H1 (cell line): ENCODE measurements at regions not wholly inside any gene's neighbourhood (a gene's known extent, or its start where the extent isn't known, plus 50 kb on each side); places are given as distances from the start of the nearest gene placed in this dataset.

Source experiments
- CTCF ChIA-PET: fragments of 300-600 bp; sonication (Branson Sonifier 250); formaldehyde crosslinking; loops from one replicate; lab custom pipeline; 2021; ENCODE audit not compliant: partially characterized antibody; lab: Charles Lee
- POLR2A ChIA-PET: fragments of 300-600 bp; sonication (Branson Sonifier 250); formaldehyde crosslinking; loops from one replicate; lab custom pipeline; 2021; ENCODE audit warnings: inconsistent platforms; ENCODE audit not compliant: partially characterized antibody; lab: Charles Lee
- DNase-seq, 2 experiments: peaks; one replicate each; pipeline versions ENCODE4 v3.0.0 to v3.0.0-alpha.2; 2010 to 2022; ENCODE audit warnings: low spot score in 2 of 2, low read depth in 1 of 2, mixed read lengths in 1 of 2
- FAIRE-seq: peaks from 2 replicates; lab custom pipeline; 2011; peaks lifted over from hg19 to GRCh38; lab: Jason Lieb, UNC
- H2AFZ ChIP-seq: 2 replicates; pipeline ENCODE4 v1.8.1; 2012; ENCODE audit warnings: low read length, inconsistent platforms
- H2AK5ac ChIP-seq: 2 replicates; pipeline ENCODE4 v1.6.1; 2013; ENCODE audit warnings: low read depth, low read length
- H2BK120ac ChIP-seq: replicated peaks from 2 replicates; pipeline ENCODE3; 2013; ENCODE audit warnings: low read depth, low read length, inconsistent platforms
- H2BK12ac ChIP-seq: 2 replicates; pipeline ENCODE4 v1.6.1; 2013; ENCODE audit warnings: low read depth, low read length
- H2BK15ac ChIP-seq: 2 replicates; pipeline ENCODE4 v1.6.1; 2013; ENCODE audit warnings: low read length
- H2BK20ac ChIP-seq: 2 replicates; pipeline ENCODE4 v1.6.1; 2013; ENCODE audit warnings: low read length
- H2BK5ac ChIP-seq: 2 replicates; pipeline ENCODE4 v1.6.1; 2013; ENCODE audit warnings: low read depth, low read length
- H3K14ac ChIP-seq: 2 replicates; pipeline ENCODE4 v1.6.1; 2013; ENCODE audit warnings: inconsistent platforms; ENCODE audit not compliant: insufficient read length
- H3K18ac ChIP-seq: 2 replicates; pipeline ENCODE4 v1.6.1; 2013; ENCODE audit warnings: low read length; ENCODE audit errors: extremely low read depth
- H3K23ac ChIP-seq: 2 replicates; pipeline ENCODE4 v1.6.1; 2013; ENCODE audit warnings: inconsistent platforms; ENCODE audit not compliant: insufficient read length
- H3K23me2 ChIP-seq: 2 replicates; pipeline ENCODE4 v1.6.1; 2013; ENCODE audit warnings: low read depth, low read length
- H3K27ac ChIP-seq: 2 replicates; pipeline ENCODE4 v1.6.1; 2011; ENCODE audit warnings: low read depth, low read length, inconsistent platforms
- H3K27me3 ChIP-seq, 4 experiments: replicated peaks in 1 of 4; 1 replicate in 1 of 4; 2 replicates in 3 of 4; pipeline versions ENCODE4 v1.6.1 to v1.8.1; 2011 to 2013; ENCODE audit warnings: low read length in 3 of 4, mild to moderate bottlenecking in 3 of 4, inconsistent platforms in 2 of 4, mixed read lengths in 2 of 4, moderate library complexity in 1 of 4; ENCODE audit not compliant: control insufficient read depth in 3 of 4, insufficient read depth in 3 of 4; ENCODE audit errors: extremely low read depth in 1 of 4
- H3K36me3 ChIP-seq, 4 experiments: 2 replicates each; pipeline versions ENCODE4 v1.6.1 to v1.8.1; 2011 to 2013; ENCODE audit warnings: mild to moderate bottlenecking in 4 of 4, low read length in 3 of 4, moderate library complexity in 2 of 4, control low read depth in 1 of 4, inconsistent platforms in 1 of 4; ENCODE audit not compliant: insufficient read depth in 4 of 4, control insufficient read depth in 2 of 4
- H3K4ac ChIP-seq: replicated peaks from 2 replicates; pipeline ENCODE3; 2013; ENCODE audit warnings: low read length, low read depth, mixed read lengths, inconsistent platforms; ENCODE audit not compliant: insufficient read length
- H3K4me1 ChIP-seq, 4 experiments: replicated peaks in 1 of 4; 1 replicate in 1 of 4; 2 replicates in 3 of 4; pipeline versions ENCODE4 v1.6.1 to v1.8.1; 2011 to 2013; ENCODE audit warnings: low read length in 3 of 4, inconsistent platforms in 2 of 4, mixed read lengths in 1 of 4; ENCODE audit not compliant: insufficient read depth in 4 of 4, control insufficient read depth in 3 of 4
- H3K4me2 ChIP-seq, 2 experiments: 2 replicates each; pipeline versions ENCODE4 v1.6.1 to v1.8.1; 2011 to 2013; ENCODE audit warnings: low read depth in 2 of 2, low read length in 2 of 2, control low read depth in 1 of 2, inconsistent platforms in 1 of 2, mild to moderate bottlenecking in 1 of 2; ENCODE audit not compliant: insufficient read depth in 1 of 2
- H3K4me3 ChIP-seq, 4 experiments: fragments of 200-600, 300-600 bp in 1 of 4; sonication (generic), shearing (Covaris generic), sonication (Bioruptor Twin) in 1 of 4; 2 replicates each; pipeline versions ENCODE4 v1.5.1 to v1.8.1; 2011 to 2016; ENCODE audit warnings: low read length in 4 of 4, low read depth in 3 of 4, control low read depth in 2 of 4, inconsistent platforms in 2 of 4, mild to moderate bottlenecking in 2 of 4, mixed read lengths in 1 of 4, moderate library complexity in 1 of 4; ENCODE audit not compliant: insufficient read depth in 2 of 4; ENCODE audit errors: extremely low read depth in 1 of 4
- H3K56ac ChIP-seq: replicated peaks from 2 replicates; pipeline ENCODE3; 2013; ENCODE audit warnings: low read depth, mild to moderate bottlenecking, mixed read lengths, low read length, inconsistent platforms; ENCODE audit not compliant: insufficient read length
- H3K79me1 ChIP-seq: 2 replicates; pipeline ENCODE4 v1.6.1; 2013; ENCODE audit warnings: low read depth, low read length, control low read depth
- H3K79me2 ChIP-seq, 2 experiments: 2 replicates each; pipeline versions ENCODE4 v1.6.1 to v1.8.1; 2012 to 2013; ENCODE audit warnings: low read length in 2 of 2, mild to moderate bottlenecking in 2 of 2, inconsistent platforms in 1 of 2; ENCODE audit not compliant: insufficient read depth in 2 of 2, control insufficient read depth in 1 of 2
- H3K9ac ChIP-seq, 4 experiments: replicated peaks in 1 of 4; 1 replicate in 1 of 4; 2 replicates in 3 of 4; pipeline versions ENCODE4 v1.6.1 to v1.8.1; 2011 to 2013; ENCODE audit warnings: low read depth in 3 of 4, low read length in 3 of 4, control low read depth in 2 of 4, mild to moderate bottlenecking in 2 of 4, moderate library complexity in 2 of 4, inconsistent platforms in 1 of 4; ENCODE audit errors: extremely low read depth in 1 of 4
- H3K9me3 ChIP-seq, 2 experiments: 2 replicates each; pipeline versions ENCODE4 v1.6.1 to v1.8.1; 2012 to 2013; ENCODE audit warnings: mild to moderate bottlenecking in 2 of 2, moderate library complexity in 2 of 2, control low read depth in 1 of 2, inconsistent platforms in 1 of 2, low read depth in 1 of 2, low read length in 1 of 2, mixed read lengths in 1 of 2; ENCODE audit not compliant: insufficient read depth in 2 of 2
- H4K20me1 ChIP-seq, 2 experiments: replicated peaks in 1 of 2; 2 replicates each; pipeline versions ENCODE3 to v1.8.1; 2011 to 2013; ENCODE audit warnings: inconsistent platforms in 2 of 2, low read length in 2 of 2, mild to moderate bottlenecking in 1 of 2; ENCODE audit not compliant: insufficient read depth in 2 of 2, control insufficient read depth in 1 of 2
- H4K5ac ChIP-seq: 2 replicates; pipeline ENCODE4 v1.6.1; 2013; ENCODE audit warnings: low read length, low read depth, mixed read lengths, inconsistent platforms; ENCODE audit not compliant: insufficient read length
- H4K8ac ChIP-seq: 2 replicates; pipeline ENCODE4 v1.8.0; 2013; ENCODE audit warnings: mild to moderate bottlenecking, moderate library complexity, low read length, inconsistent platforms; ENCODE audit not compliant: insufficient read depth; ENCODE audit errors: extremely low read depth
- H4K91ac ChIP-seq: replicated peaks from 2 replicates; pipeline ENCODE3; 2013; ENCODE audit warnings: low read length, mixed read lengths, inconsistent platforms; ENCODE audit not compliant: insufficient read length
- BCL11A ChIP-seq, 2 experiments: IDR thresholded peaks; one replicate each; pipeline ENCODE4 v1.6.1; 2011; ENCODE audit warnings: low read depth in 2 of 2, low read length in 2 of 2, mild to moderate bottlenecking in 2 of 2
- CHD1 ChIP-seq: IDR thresholded peaks from 2 replicates; pipeline ENCODE4 v1.6.1; 2012; ENCODE audit warnings: low read depth, low read length, improper control_type of control experiment
- CHD2 ChIP-seq: IDR thresholded peaks from 2 replicates; pipeline ENCODE4 v1.6.1; 2012; ENCODE audit warnings: low read length, improper control_type of control experiment
- GTF2F1 ChIP-seq: IDR thresholded peaks from 2 replicates; pipeline ENCODE4 v1.6.1; 2012; ENCODE audit warnings: low read depth, low read length, improper control_type of control experiment, borderline replicate concordance
- HDAC2 ChIP-seq, 2 experiments: fragments of 300-600 bp in 1 of 2; sonication (generic) in 1 of 2; IDR thresholded peaks; 2 replicates each; pipeline ENCODE4 v1.6.1; 2011 to 2012; ENCODE audit warnings: low read depth in 2 of 2, low read length in 2 of 2, mild to moderate bottlenecking in 2 of 2, moderate library complexity in 2 of 2, borderline replicate concordance in 1 of 2, inconsistent platforms in 1 of 2
- KDM1A ChIP-seq: fragments of 200-600, 300-600 bp; sonication (generic); IDR thresholded peaks from 2 replicates; pipeline ENCODE4 v1.7.1; 2016; ENCODE audit warnings: mild to moderate bottlenecking, low read length, borderline replicate concordance
- KDM4A ChIP-seq: IDR thresholded peaks from one replicate; pipeline ENCODE4 v1.7.1; 2012; ENCODE audit warnings: low read depth, mild to moderate bottlenecking, moderate library complexity, low read length, inconsistent platforms; ENCODE audit not compliant: severe bottlenecking
- PHF8 ChIP-seq: fragments of 200-600 bp; sonication (generic); conservative IDR thresholded peaks from 2 replicates; pipeline ENCODE4 v1.7.1; 2012; ENCODE audit warnings: low read depth, mild to moderate bottlenecking, inconsistent platforms, low read length, moderate library complexity
- RFX5 ChIP-seq: IDR thresholded peaks from 2 replicates; pipeline ENCODE4 v1.6.1; 2011; ENCODE audit warnings: low read depth, low read length, improper control_type of control experiment, borderline replicate concordance
- SIRT6 ChIP-seq: IDR thresholded peaks from one replicate; pipeline ENCODE4 v1.7.1; 2012; ENCODE audit warnings: low read length, inconsistent platforms
- SP4 ChIP-seq: IDR thresholded peaks from 2 replicates; pipeline ENCODE4 v1.6.1; 2012; ENCODE audit warnings: low read length, inconsistent platforms
- WGBS, 2 experiments: shearing (Covaris generic) in 1 of 2; methylation state at CpG; one replicate each; pipeline versions ENCODE4 v1.1.6 to v1.1.7; 2013 to 2015; ENCODE audit warnings: low lambda C conversion rate in 2 of 2, mixed read lengths in 2 of 2, inconsistent platforms in 1 of 2, low coverage in 1 of 2, missing lambda C conversion rate in 1 of 2; ENCODE audit not compliant: insufficient replicate concordance in 2 of 2, insufficient coverage in 1 of 2, insufficient read length in 1 of 2; ENCODE audit errors: extremely low coverage in 1 of 2, missing lambda C conversion rate in 1 of 2; 5-methylcytosine and 5-hydroxymethylcytosine counted together
- TF ChIP-seq, protein P1 (sequence below): IDR thresholded peaks from 2 replicates; pipeline ENCODE4 v1.6.1; 2012; ENCODE audit warnings: inconsistent platforms

- 95% methylated on average over 6 of the region's 6 CpGs; no CpG with 5 or more reads in 1 of the 2 experiments for WGBS, 2 experiments
- FAIRE-seq (no peak), DNase-seq (no peak)
- H4K91ac ChIP-seq: no peak overlapping the region
- H3K14ac ChIP-seq: no peak overlapping the region
- no peaks in the 10 kb centered on the region for H3K27me3 ChIP-seq
- no peak overlapping the region for H3K23ac ChIP-seq
- H3K79me1 ChIP-seq: no peaks in the 10 kb centered on the region
- H2BK20ac ChIP-seq: no peak overlapping the region
- H2BK5ac ChIP-seq: no peak overlapping the region
- no peak overlapping the region for H4K5ac ChIP-seq
- H2BK15ac ChIP-seq: no peak overlapping the region
- no peak overlapping the region for H3K9ac ChIP-seq
- H3K4me2 ChIP-seq: no peak overlapping the region
- no peak overlapping the region for H3K4me3 ChIP-seq
- H4K8ac ChIP-seq: no peak overlapping the region
- no peaks in the 10 kb centered on the region for H3K23me2 ChIP-seq
- no peaks in the 10 kb centered on the region for H3K9me3 ChIP-seq
- H3K36me3 ChIP-seq: no peaks in the 10 kb centered on the region
- H3K4me1 ChIP-seq: no peaks in the 10 kb centered on the region
- no peak overlapping the region for H3K27ac ChIP-seq
- H2BK12ac ChIP-seq: no peak overlapping the region
- ChIA-PET POLR2A (no interaction called here), CTCF (no interaction called here)
- no peak overlapping the region for H3K18ac ChIP-seq
- 0 out of 2 replicates have a peak overlapping the region, but pooled peaks have one; percentile 75 for H2AFZ ChIP-seq
- H2BK120ac ChIP-seq: no peak overlapping the region
- no peak overlapping the region for H2AK5ac ChIP-seq
- TF ChIP-seq HDAC2 (IDR thresholded peaks at IDR 0.05; ENCODE audit: borderline replicate concordance in 1 of 2, low read depth in 2 of 2, low read length in 2 of 2) (no peak), GTF2F1 (no peak), RFX5 (no peak), SIRT6 (no peak), CHD2 (no peak), BCL11A (IDR thresholded peaks at IDR 0.05; ENCODE audit: low read depth in 2 of 2, low read length in 2 of 2) (no peak), CHD1 (no peak), KDM4A (no peak), PHF8 (no peak), KDM1A (no peak), SP4 (no peak)
- TF ChIP-seq, protein P1, sequence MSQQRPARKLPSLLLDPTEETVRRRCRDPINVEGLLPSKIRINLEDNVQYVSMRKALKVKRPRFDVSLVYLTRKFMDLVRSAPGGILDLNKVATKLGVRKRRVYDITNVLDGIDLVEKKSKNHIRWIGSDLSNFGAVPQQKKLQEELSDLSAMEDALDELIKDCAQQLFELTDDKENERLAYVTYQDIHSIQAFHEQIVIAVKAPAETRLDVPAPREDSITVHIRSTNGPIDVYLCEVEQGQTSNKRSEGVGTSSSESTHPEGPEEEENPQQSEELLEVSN: no peak
- H3K56ac ChIP-seq: no peak overlapping the region
- no peak overlapping the region for H3K4ac ChIP-seq
- H3K79me2 ChIP-seq: no peaks in the 10 kb centered on the region
- H4K20me1 ChIP-seq: no peaks in the 10 kb centered on the region
These were observed 1261.3 kb downstream of the SI start for GRCh38 chr3:163817015-163817414.
